SU-DHL-6 (cell line): ENCODE measurements at regions not wholly inside any gene's neighbourhood (a gene's known extent, or its start where the extent isn't known, plus 50 kb on each side); places are given as distances from the start of the nearest gene placed in this dataset.

ENCODE experiments used
- EZH2phosphoT487 ChIP-seq: fragments of 200-600 bp; sonication (generic), shearing (Covaris generic); conservative IDR thresholded peaks from 2 replicates; pipeline ENCODE4 v1.6.1; 2018; ENCODE audit warnings: mild to moderate bottlenecking, antibody characterized with exemption, low read length, moderate library complexity, mixed read lengths
- TF ChIP-seq, protein P1 (sequence below): fragments of 200-600 bp; sonication (generic); IDR thresholded peaks from one replicate; pipeline ENCODE4 v1.5.1; 2017; ENCODE audit warnings: antibody characterized with exemption, mild to moderate bottlenecking, low read length, moderate library complexity; ENCODE audit not compliant: insufficient read depth, poor library complexity, severe bottlenecking

DNA sequence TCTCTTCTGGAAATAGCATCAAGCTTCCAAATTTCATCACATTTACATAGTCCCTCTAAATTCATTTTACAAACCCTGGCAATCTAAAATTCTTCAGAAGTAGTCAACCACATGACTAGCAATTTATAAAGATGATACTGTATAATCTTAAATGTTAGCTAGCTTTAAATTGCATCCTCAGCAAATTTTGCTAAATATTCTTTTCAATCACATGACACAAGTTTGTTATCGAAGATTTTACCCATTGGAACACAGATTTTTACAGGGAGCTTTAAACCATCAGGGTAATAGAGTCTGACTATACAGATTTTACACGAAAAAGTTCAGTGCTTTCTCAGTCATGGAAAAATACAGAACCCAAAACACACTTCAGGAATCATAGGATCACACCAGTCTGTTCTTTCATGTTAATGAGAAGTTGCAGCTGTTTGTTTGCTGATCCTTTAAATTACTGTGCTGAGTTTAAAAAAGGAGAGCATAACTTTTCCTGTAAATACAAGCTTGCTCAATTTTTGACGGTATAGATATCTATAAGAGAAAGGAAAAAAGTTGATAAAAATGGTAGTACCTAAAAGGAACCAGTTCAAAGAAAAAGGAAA is 445.8 kb upstream of the ADGRB3 start:
- TF ChIP-seq, protein P1, sequence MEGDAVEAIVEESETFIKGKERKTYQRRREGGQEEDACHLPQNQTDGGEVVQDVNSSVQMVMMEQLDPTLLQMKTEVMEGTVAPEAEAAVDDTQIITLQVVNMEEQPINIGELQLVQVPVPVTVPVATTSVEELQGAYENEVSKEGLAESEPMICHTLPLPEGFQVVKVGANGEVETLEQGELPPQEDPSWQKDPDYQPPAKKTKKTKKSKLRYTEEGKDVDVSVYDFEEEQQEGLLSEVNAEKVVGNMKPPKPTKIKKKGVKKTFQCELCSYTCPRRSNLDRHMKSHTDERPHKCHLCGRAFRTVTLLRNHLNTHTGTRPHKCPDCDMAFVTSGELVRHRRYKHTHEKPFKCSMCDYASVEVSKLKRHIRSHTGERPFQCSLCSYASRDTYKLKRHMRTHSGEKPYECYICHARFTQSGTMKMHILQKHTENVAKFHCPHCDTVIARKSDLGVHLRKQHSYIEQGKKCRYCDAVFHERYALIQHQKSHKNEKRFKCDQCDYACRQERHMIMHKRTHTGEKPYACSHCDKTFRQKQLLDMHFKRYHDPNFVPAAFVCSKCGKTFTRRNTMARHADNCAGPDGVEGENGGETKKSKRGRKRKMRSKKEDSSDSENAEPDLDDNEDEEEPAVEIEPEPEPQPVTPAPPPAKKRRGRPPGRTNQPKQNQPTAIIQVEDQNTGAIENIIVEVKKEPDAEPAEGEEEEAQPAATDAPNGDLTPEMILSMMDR = no peak
- TF ChIP-seq EZH2phosphoT487 = no peak
